Fibroblast of skin of back (primary cell): ENCODE measurements at regions not wholly inside any gene's neighbourhood (a gene's known extent, or its start where the extent isn't known, plus 50 kb on each side); places are given as distances from the start of the nearest gene placed in this dataset.
"Not testable (repeated sequence)": the region's sequence is repeated elsewhere in the genome, so short reads cannot be mapped to it uniquely, and the experiment has no call there.

Experiments
- DNase-seq: peaks from one replicate; pipeline ENCODE4 v3.0.0-alpha.2; 2013

DNA sequence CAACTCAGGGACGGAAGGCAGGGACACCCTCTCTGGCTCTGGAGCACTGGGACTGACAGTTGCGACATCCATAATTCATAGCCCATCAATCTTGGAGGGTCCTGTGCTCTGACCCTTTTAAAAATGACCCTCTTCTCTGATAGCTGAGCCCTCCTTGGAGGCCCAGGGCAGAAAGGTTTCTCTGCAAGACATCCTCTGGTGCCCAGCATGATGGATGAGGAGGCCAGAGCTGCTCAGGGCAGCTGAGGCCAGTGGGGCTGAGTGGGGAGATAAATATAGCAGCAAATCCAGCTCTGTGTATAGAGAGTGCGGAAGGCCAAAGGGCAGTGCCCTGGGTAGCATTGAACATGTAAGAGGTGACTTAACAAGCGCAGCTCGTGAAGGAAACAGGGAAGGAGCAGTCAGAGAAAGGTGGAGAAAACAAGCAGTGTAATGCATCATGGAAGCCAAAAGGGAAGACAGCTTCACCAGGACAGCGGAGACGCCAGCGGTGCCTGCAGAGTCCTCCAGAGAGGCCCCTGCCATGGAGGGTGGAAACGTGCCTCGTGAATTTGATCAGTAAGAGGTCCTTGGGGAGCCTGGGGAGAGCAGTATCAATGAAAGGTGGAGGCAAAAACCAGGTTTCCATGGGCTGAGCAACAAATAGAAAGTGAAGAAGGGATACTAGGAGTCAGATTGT is 50.4 kb upstream of the FMOD start:
- DNase-seq = no peak

DNA sequence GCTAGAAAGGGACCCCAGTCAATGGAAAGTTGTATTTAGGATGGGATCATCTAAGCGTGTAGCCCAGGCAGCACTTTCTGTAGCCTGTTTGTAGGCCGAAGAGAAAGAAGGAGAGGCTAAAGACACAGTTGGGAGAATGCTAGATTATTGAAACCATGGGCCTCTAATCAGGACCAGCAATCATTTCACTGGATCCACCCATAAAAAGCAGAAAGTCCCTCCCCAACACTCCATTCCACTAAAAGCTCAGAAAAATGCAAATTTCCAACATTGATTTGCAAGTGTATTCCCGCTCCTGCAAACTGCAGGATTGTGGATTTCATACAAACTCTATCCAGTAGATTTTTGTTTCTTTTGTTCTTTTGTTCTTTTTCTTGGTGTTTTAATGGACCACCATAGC is 51.2 kb upstream of the FMOD start:
- DNase-seq = no peak

DNA sequence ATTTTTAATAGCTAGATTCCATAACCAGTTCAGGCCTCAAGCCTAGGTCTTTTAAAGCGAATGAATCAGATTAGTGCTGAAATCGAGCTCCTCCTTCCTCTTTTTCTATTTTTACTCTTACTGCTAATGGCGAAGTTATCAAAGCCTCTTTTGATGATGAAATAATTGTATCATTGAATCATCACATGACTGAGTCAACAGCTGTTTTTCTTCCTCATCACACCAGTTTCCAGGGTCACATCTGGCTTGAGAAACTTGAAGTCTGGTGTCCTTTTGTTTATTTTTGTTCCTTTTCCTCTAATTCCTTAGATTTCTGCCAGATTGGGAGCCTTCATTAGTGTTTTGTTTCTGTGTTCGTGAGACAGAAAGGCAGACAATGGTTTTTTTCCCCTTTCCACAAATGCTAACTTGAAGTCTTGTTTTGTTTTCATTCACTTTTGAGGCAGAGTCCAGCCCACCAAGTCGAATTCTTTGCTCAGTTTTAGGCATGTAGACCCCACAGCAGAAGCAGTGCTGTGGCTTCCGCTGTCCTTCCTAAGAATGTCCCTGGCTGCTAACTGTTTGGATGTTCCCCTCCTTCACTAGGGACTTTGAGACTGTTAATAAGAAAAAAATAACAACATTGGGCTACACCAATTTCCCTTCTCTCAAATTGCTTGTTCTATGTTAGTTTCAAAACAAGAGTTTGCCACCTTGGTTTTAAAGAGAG is 51.9 kb upstream of the FMOD start:
- DNase-seq = peak; percentile 87

DNA sequence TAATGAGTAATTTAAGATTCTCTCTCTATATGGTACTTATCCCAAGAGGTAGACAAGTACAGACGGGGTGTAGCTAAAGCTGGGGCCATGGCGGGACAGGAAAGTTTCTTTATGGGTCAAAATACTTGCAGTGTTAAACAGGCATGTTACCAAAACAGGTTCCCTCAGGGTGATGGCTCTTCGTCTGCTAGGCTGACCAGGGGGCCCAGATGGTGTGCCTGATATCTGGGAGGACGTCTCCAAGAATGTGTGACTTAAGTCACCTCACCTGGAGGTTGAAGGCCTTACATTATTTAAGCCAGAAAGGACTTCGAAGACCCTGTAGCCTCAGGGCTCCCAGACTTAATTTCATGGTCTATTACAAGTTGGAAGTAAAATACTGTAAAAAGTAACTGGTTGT is 52.7 kb upstream of the FMOD start:
- no peak for DNase-seq

DNA sequence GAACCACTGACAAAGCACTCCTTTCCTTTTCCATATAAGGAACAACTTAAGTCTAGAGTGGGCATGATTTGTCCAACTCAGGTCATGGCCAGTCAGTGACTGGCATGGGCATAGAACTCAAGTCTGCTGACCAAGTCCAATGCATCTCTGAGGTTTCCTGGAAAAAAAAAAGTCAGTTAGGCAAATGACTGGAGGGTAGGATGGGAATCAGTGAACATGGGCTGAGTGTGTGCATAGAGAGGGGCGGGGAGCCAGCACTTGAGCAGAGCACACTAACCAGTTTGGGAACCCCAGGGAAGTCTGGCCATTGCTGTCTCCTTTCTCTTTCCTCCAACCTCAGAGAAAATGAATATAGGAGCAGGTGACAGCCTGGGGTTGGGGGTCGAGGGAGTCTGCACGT is 53.6 kb upstream of the FMOD start:
- DNase-seq = no peak

DNA sequence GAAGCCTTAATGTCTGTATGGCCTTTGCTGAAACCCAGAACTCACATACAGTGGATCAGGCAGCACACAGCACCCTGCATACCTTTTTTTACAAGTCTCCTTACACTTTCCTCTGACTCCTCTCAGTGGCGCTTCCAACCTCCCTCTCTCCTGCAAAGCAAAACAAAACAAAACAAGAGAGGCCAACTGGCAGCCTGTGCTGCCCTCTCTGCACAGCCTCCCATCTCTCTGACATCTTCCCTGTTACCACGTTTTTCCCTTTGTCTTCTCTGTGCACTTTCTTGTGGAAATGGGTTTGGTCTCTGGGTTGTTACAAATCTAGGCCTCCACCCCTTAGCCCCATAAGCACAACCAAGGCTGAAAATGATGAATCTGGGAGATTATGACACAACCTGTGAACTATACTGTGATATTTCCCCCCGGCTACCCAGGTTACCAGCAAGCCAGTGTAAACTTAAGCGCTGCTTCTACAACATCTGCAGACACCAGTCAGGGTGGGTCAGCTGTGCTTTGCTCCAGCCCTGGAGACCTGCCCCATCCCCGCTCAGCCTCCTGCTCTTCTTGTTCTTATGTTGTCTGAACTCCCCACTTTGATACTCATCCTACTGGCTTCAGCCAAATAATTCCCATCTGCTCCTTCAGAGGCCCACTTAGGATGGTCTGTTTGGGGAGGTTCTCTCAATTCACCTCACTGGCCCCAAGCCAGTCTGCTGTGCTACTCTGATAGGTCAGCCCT is 54.9 kb upstream of the FMOD start:
- no peak for DNase-seq

DNA sequence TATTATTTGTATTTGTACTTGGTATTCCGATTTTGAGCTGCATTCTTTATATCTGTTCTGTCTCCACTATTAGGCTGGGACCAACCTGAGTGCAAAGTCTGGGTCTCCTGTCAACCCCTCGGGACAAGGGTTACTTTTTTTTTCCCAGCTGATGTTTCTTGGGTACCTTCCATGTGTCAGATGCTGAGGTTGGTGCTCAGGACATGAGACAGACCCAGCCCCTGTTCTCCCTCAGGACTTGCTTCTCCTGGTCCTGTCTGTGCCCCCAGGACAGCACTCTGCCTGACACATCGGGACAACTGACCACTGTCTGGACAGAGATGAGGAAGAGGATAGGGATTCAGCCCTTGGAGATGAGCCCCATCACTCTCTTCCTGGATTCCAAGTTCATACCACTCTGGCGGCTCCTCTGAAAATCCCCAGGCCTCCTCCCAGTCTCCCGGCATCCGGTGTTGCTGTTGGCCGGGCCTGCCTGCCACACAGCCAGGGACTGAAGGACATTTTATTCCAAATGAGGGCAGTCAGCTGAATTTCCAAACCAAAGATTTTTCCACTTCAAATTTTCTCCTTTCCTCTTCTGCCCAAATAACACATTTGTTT is 55.6 kb upstream of the FMOD start:
- peak; percentile 36 for DNase-seq

DNA sequence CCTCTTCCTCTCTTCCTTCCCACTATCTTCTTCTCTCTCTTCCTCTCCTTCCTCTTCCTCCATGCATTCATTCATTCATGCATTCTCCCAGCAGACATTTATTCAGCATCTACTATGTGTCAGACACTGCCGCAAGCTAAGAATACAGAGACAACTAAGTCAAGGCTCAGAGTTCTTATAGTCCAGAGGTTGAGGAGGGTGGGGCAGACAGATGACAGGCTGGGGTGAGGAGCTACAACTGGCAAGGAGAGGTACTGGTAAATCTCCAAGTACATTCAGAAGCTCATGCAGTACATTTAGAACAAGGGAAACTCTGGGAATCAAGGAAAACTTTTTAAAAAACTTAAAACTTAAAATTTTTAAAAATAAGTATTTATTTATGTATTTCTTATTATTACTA is 56.4 kb upstream of the FMOD start:
- DNase-seq = no peak

DNA sequence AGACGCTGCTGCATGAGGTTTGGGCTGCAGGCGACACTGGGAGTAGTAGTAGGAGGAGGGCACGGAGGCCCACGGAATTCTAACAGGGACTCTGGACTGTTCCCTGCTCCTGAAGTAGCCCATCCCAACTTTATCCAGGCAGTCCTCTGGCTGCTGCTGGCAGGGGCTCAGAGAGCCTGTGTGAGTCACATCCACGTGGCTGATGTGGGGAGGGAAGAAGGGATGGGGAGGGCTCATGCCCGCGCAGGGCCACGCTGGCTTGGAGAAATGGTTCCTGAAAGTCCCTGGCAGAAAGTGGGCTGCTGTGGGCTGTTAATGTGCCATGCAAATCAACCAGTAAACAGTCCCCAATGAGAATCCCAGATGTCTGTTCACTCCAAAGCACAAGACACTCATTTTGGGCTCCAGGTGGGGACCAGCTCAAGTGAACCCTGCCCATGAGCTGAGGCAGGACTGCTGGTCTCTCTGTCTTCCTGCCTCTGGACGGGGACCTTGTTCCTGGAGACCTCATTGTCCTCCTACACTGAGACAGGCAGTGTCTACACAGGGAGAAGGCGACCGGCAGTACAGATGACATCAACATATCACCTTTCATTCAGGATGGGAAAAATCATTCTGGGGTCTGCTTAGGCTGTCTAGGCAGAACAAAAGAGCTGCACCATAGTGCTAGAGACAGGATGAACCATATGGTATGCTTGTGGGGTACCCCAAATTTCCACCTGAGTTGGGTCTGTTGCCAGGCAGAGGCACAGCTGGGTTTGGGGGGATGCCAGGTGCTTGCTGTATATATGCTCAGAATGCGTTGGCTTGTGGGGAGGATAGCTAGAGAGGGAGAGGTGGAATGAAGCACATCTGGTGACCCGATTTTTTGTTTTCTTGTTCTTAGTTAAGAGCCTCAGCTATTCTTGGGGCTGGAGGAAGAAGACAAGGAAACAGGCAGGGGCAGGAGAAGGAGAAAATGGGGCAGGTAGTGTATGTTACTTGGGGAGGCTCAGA is 57.9 kb upstream of the FMOD start:
- DNase-seq = peak; percentile 84

DNA sequence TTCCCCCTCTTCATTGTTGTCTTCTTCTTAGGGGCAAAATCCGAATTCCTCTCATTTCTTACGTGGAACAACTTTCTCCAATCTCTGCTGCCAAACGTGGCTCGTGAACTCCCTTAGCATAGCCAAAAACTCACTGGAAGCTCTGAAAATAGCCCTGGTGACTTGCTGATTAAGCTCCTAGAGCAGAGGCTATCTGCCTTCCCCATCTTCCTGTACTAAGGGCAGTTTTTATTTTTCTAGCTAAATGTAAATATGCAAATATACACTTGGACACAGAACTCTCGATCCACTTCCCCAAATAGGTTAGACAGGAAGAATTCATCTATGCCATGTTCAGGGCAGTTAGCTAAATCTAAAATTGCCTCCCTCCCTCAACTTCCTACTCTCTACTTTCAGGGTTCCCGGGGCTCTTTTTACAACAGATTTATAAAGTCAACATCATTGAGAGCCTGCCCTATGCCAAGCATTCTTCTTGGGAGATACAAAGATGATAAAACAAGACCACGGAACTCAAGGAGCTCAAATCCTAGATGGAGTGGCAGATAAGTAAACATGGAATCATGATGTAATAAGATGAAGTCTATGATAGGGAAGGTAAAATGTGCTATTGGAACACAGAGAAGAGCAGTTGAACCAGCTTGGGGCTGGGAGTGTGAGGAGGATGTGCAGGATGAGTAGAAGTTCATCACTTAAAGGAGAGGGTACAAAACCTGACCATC is 59.4 kb upstream of the FMOD start:
- no peak for DNase-seq

DNA sequence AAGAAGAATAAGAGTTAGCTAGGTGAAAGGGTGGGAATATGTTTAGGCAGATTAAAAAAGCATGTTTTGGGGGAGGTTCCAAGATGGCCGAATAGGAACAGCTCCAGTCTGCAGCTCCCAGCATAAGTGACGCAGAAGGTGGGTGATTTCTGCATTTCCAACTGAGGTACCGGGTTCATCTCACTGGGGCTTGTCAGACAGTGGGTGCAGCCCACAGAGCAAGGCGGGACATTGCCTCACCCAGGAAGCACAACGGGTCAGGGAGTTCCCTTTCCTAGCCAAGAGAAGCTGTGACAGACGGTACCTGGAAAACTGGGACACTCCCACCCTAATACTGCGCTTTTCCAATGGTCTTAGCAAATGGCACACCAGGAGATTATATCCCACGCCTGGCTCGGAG is 60.5 kb upstream of the FMOD start:
- DNase-seq = not testable (repeated sequence)

DNA sequence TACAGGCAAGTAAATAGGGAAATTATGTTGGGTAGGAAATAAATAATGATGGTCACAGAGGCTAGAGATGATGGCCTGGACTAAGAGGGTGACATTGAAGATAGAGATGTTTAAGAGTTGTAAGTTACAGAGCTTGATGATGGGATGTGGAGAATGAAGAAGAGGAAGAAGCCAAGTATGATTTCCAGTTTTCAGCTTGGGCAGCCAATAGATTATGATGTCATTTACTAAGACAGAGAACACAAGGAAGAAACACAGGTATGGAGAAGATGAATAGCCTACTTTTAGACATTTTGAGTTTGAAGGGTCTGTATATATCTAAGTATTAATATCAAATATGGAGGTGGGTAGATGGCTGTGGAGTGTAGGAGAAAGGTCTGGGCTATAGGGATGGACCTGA is 56.0 kb upstream of the PRELP start:
- no peak for DNase-seq

DNA sequence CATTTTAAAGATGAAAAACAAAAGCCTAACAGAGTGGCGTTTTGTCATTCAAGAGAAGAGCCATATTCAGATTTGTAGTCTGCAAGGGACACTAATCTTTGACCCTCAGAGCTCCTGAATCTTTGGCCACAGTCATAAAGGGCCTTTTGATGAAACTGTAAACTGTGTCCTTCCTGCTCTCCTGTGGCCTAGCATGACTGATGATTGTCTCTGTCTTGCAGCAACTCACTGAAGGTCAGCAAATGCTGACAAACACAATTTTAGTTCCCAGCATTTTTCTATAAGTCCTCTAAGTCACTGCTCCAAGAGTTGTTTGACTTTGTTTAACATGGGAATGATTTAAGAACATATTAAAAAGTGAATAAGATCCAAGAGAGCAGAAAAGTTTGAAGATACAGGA is 55.3 kb upstream of the PRELP start:
- no peak for DNase-seq

DNA sequence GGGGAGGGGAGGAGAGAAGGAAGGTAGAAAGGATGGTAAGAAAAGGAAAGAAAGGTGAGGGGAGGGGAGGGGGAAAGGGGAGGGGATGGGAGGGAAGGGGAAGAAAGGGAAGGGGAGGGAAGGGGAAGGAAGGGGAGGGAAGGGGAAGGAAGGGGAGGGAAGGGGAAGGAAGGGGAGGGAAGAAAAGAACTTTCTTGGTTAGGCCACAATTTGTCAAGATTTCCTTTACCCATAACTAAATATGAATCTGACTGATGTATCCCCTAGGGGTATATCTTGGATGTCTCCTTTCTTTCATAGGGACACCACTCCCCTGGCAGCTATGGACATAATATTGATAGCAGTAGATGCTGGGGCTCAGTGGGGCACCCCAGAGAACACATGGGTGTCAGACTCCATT is 54.4 kb upstream of the PRELP start:
- DNase-seq = no peak

DNA sequence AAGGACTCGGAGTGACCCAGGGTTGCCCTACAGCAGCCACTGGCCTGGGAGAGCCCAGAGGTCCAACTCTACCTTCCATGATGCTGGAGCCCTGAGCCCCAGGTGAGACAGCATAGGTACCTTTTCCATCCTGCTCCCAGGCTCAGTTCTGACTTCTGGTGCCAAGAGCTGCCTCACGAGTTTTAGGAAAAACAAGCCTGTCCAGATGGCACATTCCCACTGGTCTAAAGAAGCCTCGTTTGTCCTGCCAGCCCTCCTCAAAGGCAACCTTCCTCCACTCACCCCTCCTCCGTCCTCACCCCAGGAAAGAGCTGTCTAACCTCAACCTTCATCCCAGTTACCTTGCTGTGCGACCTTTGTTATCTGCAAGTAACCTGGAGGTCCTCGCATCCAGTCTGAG is 53.5 kb upstream of the PRELP start:
- DNase-seq = no peak

DNA sequence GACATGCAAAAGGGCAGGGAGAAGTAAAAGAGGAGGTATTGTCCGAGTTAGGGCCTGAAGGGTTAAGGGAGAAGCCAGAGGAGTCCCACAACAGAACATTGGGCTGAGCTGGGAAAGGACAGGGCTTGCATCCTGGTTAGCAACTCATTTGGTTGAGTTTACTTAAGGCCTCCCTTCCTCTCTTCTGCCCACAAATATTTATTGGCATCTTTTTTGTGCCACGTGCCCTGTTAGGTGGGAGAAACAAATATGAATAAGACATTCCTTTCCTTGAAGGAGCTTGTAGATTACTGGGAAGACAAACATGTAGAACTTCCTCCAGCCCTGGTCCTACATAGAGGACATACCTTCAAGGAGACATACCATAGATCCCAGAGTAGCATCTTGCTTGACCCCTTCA is 53.0 kb upstream of the PRELP start:
- DNase-seq = no peak

DNA sequence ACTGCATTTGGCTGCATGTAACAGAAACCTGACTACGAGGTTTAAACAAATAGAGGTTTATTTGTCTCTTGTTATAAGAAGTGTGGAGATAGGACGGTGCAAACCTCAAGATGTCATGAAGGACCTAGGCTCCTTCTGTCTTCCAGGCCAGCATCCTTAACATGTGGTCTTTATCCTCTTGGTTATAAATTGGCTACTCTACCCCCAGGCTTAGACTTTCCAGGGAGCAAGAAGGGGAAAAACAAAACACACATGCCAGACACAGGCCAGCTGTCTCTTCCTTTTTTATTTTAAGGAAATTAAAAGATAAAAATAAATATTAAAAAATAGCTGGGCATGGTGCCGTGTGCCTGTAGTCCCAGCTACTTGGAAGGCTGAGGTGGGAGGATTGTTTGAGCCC is 51.3 kb upstream of the PRELP start:
- no peak for DNase-seq

DNA sequence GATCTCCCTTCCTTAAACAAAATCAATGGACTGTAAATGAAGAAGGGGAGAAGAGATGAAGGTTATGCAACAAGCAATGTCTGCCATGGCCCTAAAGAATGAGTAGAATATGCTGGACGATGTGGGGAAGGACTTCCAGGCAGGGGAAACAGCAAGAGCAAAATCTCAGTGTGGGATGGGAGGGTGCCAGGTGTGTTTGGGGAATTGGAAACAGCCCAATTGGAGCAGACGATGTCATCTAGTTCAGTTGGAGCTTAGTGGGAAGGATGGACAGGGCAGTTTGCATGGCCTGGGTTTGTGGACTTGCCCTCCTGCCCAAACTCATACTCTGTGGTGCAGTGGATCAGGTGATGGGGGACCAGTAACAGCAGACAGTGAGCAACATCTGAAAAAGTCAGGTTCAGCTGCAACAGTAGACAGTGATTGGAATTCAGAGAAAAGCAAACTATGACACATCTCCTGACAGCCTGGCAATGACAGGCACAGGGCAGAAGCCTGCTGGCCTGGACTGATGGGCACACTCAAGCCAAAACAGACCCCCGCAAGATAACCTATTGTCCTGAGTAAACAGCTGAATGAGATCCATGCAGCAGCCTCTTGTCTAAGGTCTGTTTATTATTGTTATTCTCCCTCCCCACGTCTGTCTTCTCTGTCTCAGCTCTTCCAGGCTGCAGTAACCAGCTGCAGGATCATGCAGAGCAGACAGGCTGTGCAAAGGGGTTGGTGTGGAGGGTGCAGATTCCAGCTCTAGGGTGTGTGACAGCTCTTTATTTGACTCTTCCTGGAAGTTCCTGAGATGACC is 50.5 kb upstream of the PRELP start:
- no peak for DNase-seq

DNA sequence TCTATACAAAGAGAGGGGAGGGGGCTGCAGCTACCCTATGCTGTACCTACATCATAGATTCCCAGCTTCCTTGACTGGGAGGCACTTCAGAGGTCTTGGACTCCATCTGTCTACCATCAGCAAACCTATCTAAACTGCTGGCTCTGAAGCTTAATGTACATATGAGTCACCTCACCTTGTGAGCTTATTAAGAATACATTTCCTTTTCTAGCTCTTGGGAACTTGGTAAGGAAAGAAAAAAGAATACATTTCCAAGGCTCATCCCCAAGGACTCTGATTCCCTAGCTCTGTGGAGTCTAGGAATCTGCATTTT is 50.0 kb upstream of the PRELP start:
- no peak for DNase-seq
